Neural cell (in vitro differentiated cells): ENCODE measurements at regions not wholly inside any gene's neighbourhood (a gene's known extent, or its start where the extent isn't known, plus 50 kb on each side); places are given as distances from the start of the nearest gene placed in this dataset.

Experiments
- small RNA-seq, 3 experiments: library from RNA; depleted of rRNA; stranded (forward); fragments of <200 nt; gene quantifications; one replicate each; pipeline ENCODE3, GENCODE V24; 2012

Small RNA genes in the stretch of these regions (small RNA-seq; reads per million reads assigned to genes)
- 0 reads per million in 3 experiments for gene MIR8060
- 0 reads per million in 3 experiments for gene RNU6-1094P
